Neural progenitor cell (in vitro differentiated cells): ENCODE measurements at regions not wholly inside any gene's neighbourhood (a gene's known extent, or its start where the extent isn't known, plus 50 kb on each side); places are given as distances from the start of the nearest gene placed in this dataset.

Source experiments
- DNase-seq: peaks from one replicate; pipeline ENCODE4 v3.0.0-alpha.2; 2016; ENCODE audit warnings: low spot score
- H2AFZ ChIP-seq: fragments of 200-600 bp; sonication (generic); replicated peaks from 2 replicates; pipeline ENCODE4 v1.6.1; 2016; ENCODE audit warnings: antibody characterized with exemption
- H3F3A ChIP-seq: fragments of 200-600 bp; sonication (generic); 2 replicates; pipeline ENCODE4 v1.6.1; 2016; ENCODE audit warnings: antibody characterized with exemption, low read depth
- H3K27ac ChIP-seq: fragments of 200-600 bp; sonication (generic); 2 replicates; pipeline ENCODE4 v1.5.1; 2016; ENCODE audit warnings: mild to moderate bottlenecking
- H3K27me3 ChIP-seq: fragments of 200-600 bp; sonication (generic); 2 replicates; pipeline ENCODE4 v1.6.1; 2016; ENCODE audit warnings: mild to moderate bottlenecking, moderate library complexity
- H3K36me3 ChIP-seq: fragments of 200-600 bp; sonication (generic); 2 replicates; pipeline ENCODE4 v1.5.1; 2016
- H3K4me1 ChIP-seq: fragments of 200-600 bp; sonication (generic); 2 replicates; pipeline ENCODE4 v1.6.1; 2016; ENCODE audit warnings: mixed run types
- H3K4me2 ChIP-seq: fragments of 200-600 bp; sonication (generic); 2 replicates; pipeline ENCODE4 v1.6.1; 2016
- H3K4me3 ChIP-seq: fragments of 200-600 bp; sonication (generic); 2 replicates; pipeline ENCODE4 v1.5.1; 2016
- H3K79me2 ChIP-seq: fragments of 200-600 bp; sonication (generic); 2 replicates; pipeline ENCODE4 v1.6.1; 2016; ENCODE audit warnings: low read depth
- H3K9ac ChIP-seq: fragments of 200-600 bp; sonication (generic); 2 replicates; pipeline ENCODE4 v1.6.1; 2016
- H3K9me3 ChIP-seq: fragments of 200-600 bp; sonication (generic); 2 replicates; pipeline ENCODE4 v1.5.1; 2016; ENCODE audit warnings: low read depth
- H4K20me1 ChIP-seq: fragments of 200-600 bp; sonication (generic); 2 replicates; pipeline ENCODE4 v1.6.1; 2016; ENCODE audit warnings: low read depth
- H3K27ac Mint-ChIP-seq: 3 replicates; pipeline ENCODE4 v1.8.0; 2021; ENCODE audit warnings: mixed read lengths
- H3K27me3 Mint-ChIP-seq: 2 replicates; pipeline ENCODE4 v1.8.0; 2022; ENCODE audit warnings: low read depth, mild to moderate bottlenecking, inconsistent platforms, moderate library complexity, mixed read lengths; ENCODE audit not compliant: insufficient read depth
- H3K36me3 Mint-ChIP-seq: 3 replicates; pipeline ENCODE4 v1.8.0; 2021; ENCODE audit warnings: mixed read lengths
- H3K4me1 Mint-ChIP-seq: 3 replicates; pipeline ENCODE4 v1.8.0; 2021; ENCODE audit warnings: mixed read lengths
- H3K4me3 Mint-ChIP-seq: 3 replicates; pipeline ENCODE4 v1.8.0; 2021; ENCODE audit warnings: mild to moderate bottlenecking, moderate library complexity, mixed read lengths
- H3K9me3 Mint-ChIP-seq: 3 replicates; pipeline ENCODE4 v1.8.0; 2020; ENCODE audit warnings: mixed read lengths
- CTCF ChIP-seq: fragments of 200-600 bp; sonication (generic); IDR thresholded peaks from 2 replicates; pipeline ENCODE4 v1.5.1; 2017; ENCODE audit warnings: antibody characterized with exemption, mild to moderate bottlenecking
- EZH2 ChIP-seq: fragments of 200-600 bp; sonication (generic); IDR thresholded peaks from 2 replicates; pipeline ENCODE4 v1.6.1; 2017; ENCODE audit warnings: antibody characterized with exemption, mild to moderate bottlenecking, moderate library complexity
- EZH2phosphoT487 ChIP-seq: fragments of 200-600 bp; sonication (generic); IDR thresholded peaks from 2 replicates; pipeline ENCODE4 v1.6.1; 2017; ENCODE audit warnings: antibody characterized with exemption

- H3K36me3 Mint-ChIP-seq: no peaks in the 10 kb centered on the region
- H3F3A ChIP-seq: no peaks in the 10 kb centered on the region
- H3K4me2 ChIP-seq: no peak overlapping the region
- H3K27ac Mint-ChIP-seq: no peak overlapping the region
- no peak for DNase-seq
- no peaks in the 10 kb centered on the region for H3K79me2 ChIP-seq
- no peaks in the 10 kb centered on the region for H3K27me3 ChIP-seq
- no peak overlapping the region for H3K9ac ChIP-seq
- no peaks in the 10 kb centered on the region for H3K36me3 ChIP-seq
- H3K27ac ChIP-seq: no peak overlapping the region
- H2AFZ ChIP-seq: no peak overlapping the region
- H3K4me1 ChIP-seq: no peaks in the 10 kb centered on the region
- H3K9me3 ChIP-seq: no peaks in the 10 kb centered on the region
- peaks cover 4% of the 10 kb centered on the region for H3K4me1 Mint-ChIP-seq
- H3K9me3 Mint-ChIP-seq: peaks cover 5% of the 10 kb centered on the region
- TF ChIP-seq EZH2phosphoT487 (no peak), CTCF (no peak), EZH2 (no peak)
- no peak overlapping the region for H3K4me3 Mint-ChIP-seq
- H3K27me3 Mint-ChIP-seq: peaks cover 2% of the 10 kb centered on the region
- no peak overlapping the region for H3K4me3 ChIP-seq
- H4K20me1 ChIP-seq: no peaks in the 10 kb centered on the region
Measured at GRCh38 chr7:68444042-68444441, 1154.2 kb upstream of the AUTS2 start.

- H3K4me2 ChIP-seq: no peak overlapping the region
- H3K36me3 ChIP-seq: no peaks in the 10 kb centered on the region
- H3K9me3 ChIP-seq: no peaks in the 10 kb centered on the region
- H3F3A ChIP-seq: no peaks in the 10 kb centered on the region
- no peak overlapping the region for H2AFZ ChIP-seq
- DNase-seq: no peak
- H3K9ac ChIP-seq: no peak overlapping the region
- Mint-ChIP-seq H3K4me3 (no peak overlapping the region), H3K9me3 (peaks cover 5% of the 10 kb centered on the region), H3K27ac (no peak overlapping the region), H3K4me1 (peaks cover 4% of the 10 kb centered on the region), H3K36me3 (no peaks in the 10 kb centered on the region), H3K27me3 (peaks cover 4% of the 10 kb centered on the region)
- H3K27ac ChIP-seq: no peak overlapping the region
- H3K79me2 ChIP-seq: no peaks in the 10 kb centered on the region
- no peaks in the 10 kb centered on the region for H3K4me1 ChIP-seq
- no peak for TF ChIP-seq EZH2phosphoT487
- no peak for TF ChIP-seq CTCF
- no peak for TF ChIP-seq EZH2
- no peak overlapping the region for H3K4me3 ChIP-seq
- H4K20me1 ChIP-seq: no peaks in the 10 kb centered on the region
- H3K27me3 ChIP-seq: no peaks in the 10 kb centered on the region
Measured at GRCh38 chr7:68444956-68445355, 1153.3 kb upstream of the AUTS2 start.

GRCh38 chr7:68446183-68446582 lies 1152.1 kb upstream of the AUTS2 start:
- peaks cover 6% of the 10 kb centered on the region for H3K27me3 Mint-ChIP-seq
- Histone ChIP-seq H3K4me1 (no peaks in the 10 kb centered on the region), H3K27me3 (no peaks in the 10 kb centered on the region), H4K20me1 (no peaks in the 10 kb centered on the region), H3K9ac (no peak overlapping the region), H3K4me2 (no peak overlapping the region), H3K36me3 (no peaks in the 10 kb centered on the region), H3K79me2 (no peaks in the 10 kb centered on the region), H3K9me3 (no peaks in the 10 kb centered on the region), H3K27ac (no peak overlapping the region), H2AFZ (no peak overlapping the region), H3K4me3 (no peak overlapping the region), H3F3A (no peaks in the 10 kb centered on the region)
- no peak overlapping the region for H3K4me3 Mint-ChIP-seq
- DNase-seq: no peak
- H3K4me1 Mint-ChIP-seq: peaks cover 4% of the 10 kb centered on the region
- no peak for TF ChIP-seq EZH2phosphoT487
- TF ChIP-seq EZH2: no peak
- no peak for TF ChIP-seq CTCF
- peaks cover 5% of the 10 kb centered on the region for H3K9me3 Mint-ChIP-seq
- H3K27ac Mint-ChIP-seq: no peak overlapping the region
- no peaks in the 10 kb centered on the region for H3K36me3 Mint-ChIP-seq
